ENCODE measurements at regions not wholly inside any gene's neighbourhood (a gene's known extent, or its start where the extent isn't known, plus 50 kb on each side); places are given as distances from the start of the nearest gene placed in this dataset.
"Not testable (repeated sequence)": the region's sequence is repeated elsewhere in the genome, so short reads cannot be mapped to it uniquely, and the experiment has no call there.

GRCh38 chr6:113723182-113723581 lies 134.0 kb upstream of the MARCKS start:
- H3K9me1 ChIP-seq (replicated peaks; ENCODE audit: control insufficient read depth, extremely low read depth, insufficient read depth, low read length): no peaks in the 10 kb centered on the region
- BruUV-seq (replicated peaks): no TSS peak
- peak overlapping the region in 1 of 3 experiments; percentile 30 for H3K4me3 ChIP-seq (replicated peaks in 1 of 3; ENCODE audit: insufficient read depth in 1 of 3, low read depth in 1 of 3, low read length in 3 of 3)
- H3K27ac ChIP-seq (ENCODE audit: insufficient read depth, low read depth, low read length): peak overlapping the region; percentile 45
- CTCF ChIA-PET: interaction anchor here (1.0 kb wide), 1 partner anchor 136 kb away, joined by 5 read pairs; no protein-coding TSS in a partner anchor
- peak overlapping the region; percentile 61 for H3K4me2 ChIP-seq (ENCODE audit: insufficient read depth, low read length)
- dilution Hi-C loops (cut with MboI; ENCODE audit: extremely low pct_ligation_motif_present, low sequenced_read_pairs) (no loop called here), intact Hi-C loops (cut with micrococcal nuclease) (loop anchor here (1.0 kb wide), 2 partner anchors 135 to 227 kb away; no protein-coding TSS in a partner anchor)
- peak; percentile 85 for DNase-seq (ENCODE audit: low read depth, low spot score)
- no peaks in the 10 kb centered on the region for H4K20me1 ChIP-seq (replicated peaks; ENCODE audit: control insufficient read depth, extremely low read depth, insufficient read depth, low read length)
- H3K4me1 ChIP-seq (ENCODE audit: control insufficient read depth, extremely low read depth, insufficient read depth, low read length): peaks cover 9% of the 10 kb centered on the region
- H3K9ac ChIP-seq (replicated peaks; ENCODE audit: extremely low read depth, insufficient read depth, low read length): no peak overlapping the region
- peak overlapping the region; percentile 47 for H2AFZ ChIP-seq (ENCODE audit: low read depth, low read length)
- H3K79me2 ChIP-seq (ENCODE audit: control insufficient read depth, insufficient read depth, low read length): no peaks in the 10 kb centered on the region
- H3K9me3 ChIP-seq (replicated peaks; ENCODE audit: control insufficient read depth, insufficient read depth, low read length): no peaks in the 10 kb centered on the region
- TF ChIP-seq, protein P1, sequence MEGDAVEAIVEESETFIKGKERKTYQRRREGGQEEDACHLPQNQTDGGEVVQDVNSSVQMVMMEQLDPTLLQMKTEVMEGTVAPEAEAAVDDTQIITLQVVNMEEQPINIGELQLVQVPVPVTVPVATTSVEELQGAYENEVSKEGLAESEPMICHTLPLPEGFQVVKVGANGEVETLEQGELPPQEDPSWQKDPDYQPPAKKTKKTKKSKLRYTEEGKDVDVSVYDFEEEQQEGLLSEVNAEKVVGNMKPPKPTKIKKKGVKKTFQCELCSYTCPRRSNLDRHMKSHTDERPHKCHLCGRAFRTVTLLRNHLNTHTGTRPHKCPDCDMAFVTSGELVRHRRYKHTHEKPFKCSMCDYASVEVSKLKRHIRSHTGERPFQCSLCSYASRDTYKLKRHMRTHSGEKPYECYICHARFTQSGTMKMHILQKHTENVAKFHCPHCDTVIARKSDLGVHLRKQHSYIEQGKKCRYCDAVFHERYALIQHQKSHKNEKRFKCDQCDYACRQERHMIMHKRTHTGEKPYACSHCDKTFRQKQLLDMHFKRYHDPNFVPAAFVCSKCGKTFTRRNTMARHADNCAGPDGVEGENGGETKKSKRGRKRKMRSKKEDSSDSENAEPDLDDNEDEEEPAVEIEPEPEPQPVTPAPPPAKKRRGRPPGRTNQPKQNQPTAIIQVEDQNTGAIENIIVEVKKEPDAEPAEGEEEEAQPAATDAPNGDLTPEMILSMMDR (IDR thresholded peaks at IDR 0.05; ENCODE audit: extremely low read depth in 1 of 2, insufficient read depth in 1 of 2, low read depth in 1 of 2, low read length in 2 of 2): no peak
- TF ChIP-seq FOS (IDR thresholded peaks at IDR 0.05; ENCODE audit: borderline replicate concordance, insufficient read depth, low read length) (no peak), GATA2 (IDR thresholded peaks at IDR 0.05; ENCODE audit: insufficient read depth, insufficient read length, low read depth, low read length) (peak; percentile 60), MYC (IDR thresholded peaks at IDR 0.05; ENCODE audit: low read depth, low read length) (no peak), POLR2AphosphoS5 (IDR thresholded peaks at IDR 0.05; ENCODE audit: insufficient read depth, low read depth, low read length) (peak; percentile 73), JUN (IDR thresholded peaks at IDR 0.05; ENCODE audit: borderline replicate concordance, insufficient read depth, insufficient read length, low read depth) (no peak)
- TF ChIP-seq, protein P2, sequence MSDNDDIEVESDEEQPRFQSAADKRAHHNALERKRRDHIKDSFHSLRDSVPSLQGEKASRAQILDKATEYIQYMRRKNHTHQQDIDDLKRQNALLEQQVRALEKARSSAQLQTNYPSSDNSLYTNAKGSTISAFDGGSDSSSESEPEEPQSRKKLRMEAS (IDR thresholded peaks at IDR 0.05; ENCODE audit: insufficient read depth, insufficient read length): no peak
- no peaks in the 10 kb centered on the region for H3K27me3 ChIP-seq (ENCODE audit: control insufficient read depth in 2 of 2, insufficient read depth in 2 of 2, low read length in 2 of 2)
- peak; percentile 87 for FAIRE-seq
- H3K36me3 ChIP-seq (ENCODE audit: control insufficient read depth in 2 of 2, extremely low read depth in 1 of 2, insufficient read depth in 2 of 2, low read length in 2 of 2): no peaks in the 10 kb centered on the region
- POLR2A ChIA-PET: no interaction called here

GRCh38 chr6:113724927-113725326 lies 132.2 kb upstream of the MARCKS start:
- H3K4me3 ChIP-seq (replicated peaks in 1 of 3; ENCODE audit: insufficient read depth in 1 of 3, low read depth in 1 of 3, low read length in 3 of 3); H2AFZ ChIP-seq (ENCODE audit: low read depth, low read length); CTCF ChIA-PET; DNase-seq (ENCODE audit: low read depth, low spot score); dilution Hi-C loops (cut with MboI; ENCODE audit: extremely low pct_ligation_motif_present, low sequenced_read_pairs); H3K4me2 ChIP-seq (ENCODE audit: insufficient read depth, low read length); H3K9me1 ChIP-seq (replicated peaks; ENCODE audit: control insufficient read depth, extremely low read depth, insufficient read depth, low read length); H3K9ac ChIP-seq (replicated peaks; ENCODE audit: extremely low read depth, insufficient read depth, low read length); H3K27ac ChIP-seq (ENCODE audit: insufficient read depth, low read depth, low read length); H3K9me3 ChIP-seq (replicated peaks; ENCODE audit: control insufficient read depth, insufficient read depth, low read length); H3K36me3 ChIP-seq (ENCODE audit: control insufficient read depth in 2 of 2, extremely low read depth in 1 of 2, insufficient read depth in 2 of 2, low read length in 2 of 2); BruUV-seq (replicated peaks); H3K4me1 ChIP-seq (ENCODE audit: control insufficient read depth, extremely low read depth, insufficient read depth, low read length); H4K20me1 ChIP-seq (replicated peaks; ENCODE audit: control insufficient read depth, extremely low read depth, insufficient read depth, low read length); H3K79me2 ChIP-seq (ENCODE audit: control insufficient read depth, insufficient read depth, low read length); H3K27me3 ChIP-seq (ENCODE audit: control insufficient read depth in 2 of 2, insufficient read depth in 2 of 2, low read length in 2 of 2); POLR2A ChIA-PET; intact Hi-C loops (cut with micrococcal nuclease): not testable (repeated sequence)
- peak; percentile 73 for FAIRE-seq

Data from endothelial cell of umbilical vein (primary cell).